HG03280 (cell line): ENCODE measurements at regions not wholly inside any gene's neighbourhood (a gene's known extent, or its start where the extent isn't known, plus 50 kb on each side); places are given as distances from the start of the nearest gene placed in this dataset.

Source experiments
- ATAC-seq: cut with Tn5 transposase; IDR thresholded peaks from one replicate; pipeline ENCODE4 v1.9.1; 2021; ENCODE audit warnings: mild to moderate bottlenecking, moderate library complexity; ENCODE audit not compliant: unreplicated experiment

- no peak for ATAC-seq
These were observed 52.6 kb upstream of the OLFM4 start for GRCh38 chr13:52975969-52976368.

- no peak for ATAC-seq
These were observed 53.5 kb upstream of the OLFM4 start for GRCh38 chr13:52975161-52975560.

- no peak for ATAC-seq
These were observed 53.9 kb upstream of the OLFM4 start for GRCh38 chr13:52974711-52975110.

GRCh38 chr13:52969373-52969772 is 59.2 kb upstream of the OLFM4 start:
- no peak for ATAC-seq

GRCh38 chr13:52968074-52968700 is 60.4 kb upstream of the OLFM4 start:
- ATAC-seq: peak; percentile 98

GRCh38 chr13:52961987-52962386 is 66.6 kb upstream of the OLFM4 start:
- ATAC-seq: no peak

DNA sequence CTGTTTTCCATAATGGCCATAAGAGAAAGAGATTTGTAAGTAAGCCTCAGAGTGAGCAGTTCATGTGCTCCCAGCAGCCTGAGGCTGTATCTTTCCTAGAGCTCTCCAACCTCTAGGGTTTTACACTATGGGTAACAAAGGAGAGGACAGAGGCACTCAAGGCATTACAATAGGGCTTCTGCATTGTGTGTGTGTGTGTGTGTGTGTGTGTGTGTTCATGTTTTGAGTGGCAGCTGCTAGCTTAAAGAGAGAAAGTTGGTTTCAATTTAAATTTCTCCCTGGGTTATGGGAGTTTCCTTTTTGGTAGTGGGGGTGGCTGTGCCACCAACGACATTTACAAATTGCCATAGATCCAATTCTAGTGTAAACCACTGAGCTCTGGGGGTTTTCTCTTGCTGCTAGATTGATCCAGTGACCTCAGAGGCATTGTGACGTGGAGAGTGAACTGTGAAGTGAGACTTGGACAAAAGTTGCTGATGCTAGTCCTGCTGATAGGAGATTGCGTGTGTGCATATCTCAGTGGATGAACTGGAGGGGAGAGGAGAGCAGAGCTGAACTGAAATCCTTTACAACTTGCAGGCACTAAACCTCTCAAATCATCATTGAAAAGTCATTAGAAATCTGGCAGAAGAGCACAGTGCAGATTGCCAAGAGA is 67.2 kb upstream of the OLFM4 start:
- no peak for ATAC-seq

GRCh38 chr13:52955472-52955874 is 73.1 kb upstream of the OLFM4 start:
- ATAC-seq: no peak

DNA sequence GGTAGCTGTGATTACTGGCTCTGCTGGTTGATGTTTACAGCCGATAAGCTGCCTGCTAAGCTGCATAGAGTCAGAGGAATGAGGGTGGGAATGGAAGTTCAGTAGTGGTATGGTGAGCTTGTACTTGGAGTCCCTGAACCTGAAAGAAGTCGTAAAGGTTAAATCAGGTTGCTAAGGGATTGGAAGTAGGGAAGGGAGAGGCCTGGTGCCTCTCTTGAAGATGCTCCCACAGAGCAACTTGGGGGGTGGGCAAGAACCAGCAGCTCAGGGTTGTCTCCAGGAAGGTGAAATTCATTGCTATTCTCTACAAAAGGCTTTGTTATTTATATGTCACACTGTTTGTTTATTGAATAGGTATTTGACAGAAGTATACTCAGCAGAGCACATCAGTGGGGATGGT is 73.8 kb upstream of the OLFM4 start:
- no peak for ATAC-seq

DNA sequence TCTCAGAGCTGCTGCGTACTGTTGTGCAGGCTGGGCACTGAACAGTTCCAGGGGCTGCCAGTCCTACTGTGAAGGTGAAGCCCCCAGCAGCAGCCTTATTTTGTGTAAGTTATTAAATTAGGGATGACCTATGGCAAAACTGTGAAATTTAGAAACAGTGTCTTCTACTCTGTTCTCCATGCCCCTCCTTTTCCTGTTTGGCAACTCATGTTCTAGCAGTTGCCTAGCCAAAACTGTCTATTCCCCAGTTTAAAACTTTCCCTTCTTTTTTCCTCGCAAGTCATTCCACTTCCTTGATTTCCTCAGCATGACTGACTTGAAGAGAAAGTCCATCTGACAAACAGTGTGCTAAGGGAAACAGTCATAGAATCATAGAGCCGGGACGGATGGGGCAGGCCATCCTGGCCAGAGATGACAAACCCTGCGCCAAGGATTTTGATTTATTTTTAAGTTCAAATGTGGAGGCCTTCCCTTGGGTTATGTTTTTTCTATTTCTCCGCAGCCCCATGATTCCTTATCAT is 78.1 kb upstream of the OLFM4 start:
- ATAC-seq: no peak

DNA sequence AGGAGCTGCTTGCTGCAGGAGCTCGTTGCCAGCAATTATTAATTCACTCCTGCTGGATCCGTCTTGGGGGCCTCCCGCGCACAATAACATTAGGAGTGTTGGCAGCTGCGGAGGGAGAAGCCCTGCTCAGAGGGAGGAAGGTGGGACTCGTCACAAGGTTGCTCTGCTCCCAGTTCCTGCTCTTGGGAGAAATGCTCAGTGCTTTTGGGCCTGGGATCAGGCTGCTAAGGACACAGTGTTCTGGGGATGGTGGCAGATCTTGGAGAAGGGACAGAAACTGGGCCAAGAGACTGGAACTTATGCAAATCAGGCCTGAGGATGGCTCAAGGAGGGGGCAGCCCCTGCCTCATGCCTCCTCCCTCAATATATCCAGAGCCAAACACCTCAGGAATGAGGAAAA is 78.9 kb upstream of the OLFM4 start:
- ATAC-seq: no peak

DNA sequence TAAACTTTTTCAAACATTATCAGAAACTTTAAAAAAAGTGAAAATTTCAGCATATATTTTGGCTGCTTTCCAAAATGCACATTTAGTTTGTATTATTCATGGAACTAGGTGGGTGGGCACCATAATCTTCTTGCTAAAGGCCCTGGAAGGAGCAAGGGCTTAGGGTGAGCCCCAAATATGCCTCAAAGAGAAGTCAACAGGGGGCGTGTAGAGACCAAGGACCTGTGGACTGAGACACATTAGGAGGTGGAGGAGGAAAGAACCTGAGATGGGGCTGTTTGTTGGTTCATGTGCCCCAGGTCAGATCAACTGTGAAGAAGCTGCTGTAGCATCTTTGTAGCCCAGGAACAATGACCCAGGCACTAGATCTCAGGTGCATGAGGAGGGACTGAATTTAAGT is 79.6 kb upstream of the OLFM4 start:
- ATAC-seq: no peak

DNA sequence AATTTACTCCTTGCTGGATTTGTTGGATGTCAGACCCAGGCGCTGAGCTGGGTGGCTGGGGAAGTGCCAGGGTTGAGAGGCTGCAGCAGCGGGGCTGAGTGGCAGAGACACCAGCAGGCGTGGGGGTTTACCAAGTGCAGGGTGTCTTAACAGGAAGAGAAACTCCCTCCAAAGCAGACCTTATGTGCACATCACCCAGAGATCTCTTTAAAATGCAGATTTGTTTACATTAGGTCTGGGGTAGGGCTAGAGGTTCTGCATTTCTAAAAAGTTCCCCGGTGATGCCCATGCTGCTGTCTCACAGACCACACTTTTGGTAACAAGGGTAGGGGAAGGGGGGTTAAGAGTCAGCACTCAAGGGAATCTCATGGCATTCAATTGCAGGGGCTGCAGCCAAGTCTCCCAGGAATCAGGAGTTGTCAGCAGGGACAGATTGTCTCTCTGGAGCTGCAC is 80.7 kb upstream of the OLFM4 start:
- no peak for ATAC-seq

DNA sequence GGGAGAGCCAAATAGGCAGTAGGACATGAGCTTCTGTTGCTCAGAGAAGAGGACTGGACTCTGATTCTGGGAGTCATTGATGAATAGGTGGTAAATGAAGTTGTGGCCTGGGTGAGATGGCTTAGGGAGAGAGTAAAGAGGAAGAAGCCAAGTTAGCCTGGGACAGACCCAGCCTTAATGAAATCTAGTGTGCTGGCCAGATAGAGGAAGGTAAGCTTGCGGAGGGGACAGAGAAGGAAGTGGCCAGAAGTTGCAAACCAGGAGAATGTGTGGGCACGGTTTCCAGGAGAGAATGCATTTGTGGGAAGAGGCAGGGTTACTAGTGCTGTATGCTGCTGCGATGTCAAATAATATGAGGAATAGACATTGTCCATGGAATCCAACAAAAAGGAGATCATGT is 83.3 kb upstream of the OLFM4 start:
- no peak for ATAC-seq

DNA sequence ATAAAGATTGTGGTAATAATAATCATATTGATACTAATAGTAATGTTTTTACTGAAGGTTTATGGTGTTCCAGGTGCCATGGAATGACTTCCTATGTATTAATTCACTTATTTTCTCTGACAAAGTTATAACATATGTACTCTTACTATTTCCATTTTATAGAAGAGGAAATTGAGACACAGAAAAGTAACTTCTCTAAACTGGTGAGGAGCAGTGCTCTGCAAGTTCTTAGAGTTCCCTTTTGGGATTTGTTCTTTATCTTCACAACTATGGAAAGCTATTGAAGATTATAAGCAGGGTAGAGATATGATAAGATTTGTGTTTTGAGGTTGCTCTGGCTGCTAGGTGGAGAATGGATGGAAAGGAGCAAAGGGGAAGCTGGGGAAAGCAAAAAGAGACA is 83.9 kb upstream of the OLFM4 start:
- ATAC-seq: no peak

DNA sequence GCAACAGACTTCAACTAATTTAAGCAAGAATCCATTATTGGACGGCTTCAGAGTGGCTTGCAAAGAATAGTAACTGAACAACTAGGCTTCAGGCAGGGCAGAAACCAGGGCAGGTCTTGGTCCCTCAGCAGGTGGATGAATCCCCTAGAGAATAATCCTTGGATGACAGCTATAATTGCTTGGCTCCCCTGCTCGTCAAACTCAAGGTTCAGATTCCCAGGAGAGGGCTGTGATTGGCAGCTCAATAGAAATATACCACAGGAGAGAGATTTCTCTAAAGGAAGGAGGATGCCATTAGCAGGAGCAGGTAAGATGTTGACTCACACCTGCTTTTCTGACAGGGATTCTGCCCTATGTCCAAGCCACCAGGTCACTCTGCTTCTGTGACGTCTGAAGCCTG is 89.6 kb upstream of the PCDH8 start:
- ATAC-seq: no peak

DNA sequence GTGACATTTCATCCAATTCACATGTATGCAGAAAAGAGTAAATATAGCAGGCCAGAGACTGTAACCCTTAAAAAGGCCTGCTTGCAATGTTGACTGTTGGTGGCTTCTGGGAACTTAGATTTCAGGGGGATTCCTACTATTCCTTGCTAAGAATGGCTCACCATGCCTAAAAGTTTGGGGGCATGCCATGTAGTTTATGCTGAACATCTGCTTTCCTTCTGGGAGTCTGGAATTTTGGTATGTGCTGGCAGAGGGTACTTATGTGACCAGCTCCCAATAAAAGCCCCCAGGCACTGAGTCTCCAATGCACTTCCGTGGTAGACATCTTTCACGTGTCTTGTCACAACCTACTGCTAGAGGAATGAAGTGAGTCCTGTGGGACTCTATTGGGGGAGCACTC is 88.4 kb upstream of the PCDH8 start:
- ATAC-seq: no peak

- ATAC-seq: no peak
These were observed 85.8 kb upstream of the PCDH8 start for GRCh38 chr13:52934258-52934657.

DNA sequence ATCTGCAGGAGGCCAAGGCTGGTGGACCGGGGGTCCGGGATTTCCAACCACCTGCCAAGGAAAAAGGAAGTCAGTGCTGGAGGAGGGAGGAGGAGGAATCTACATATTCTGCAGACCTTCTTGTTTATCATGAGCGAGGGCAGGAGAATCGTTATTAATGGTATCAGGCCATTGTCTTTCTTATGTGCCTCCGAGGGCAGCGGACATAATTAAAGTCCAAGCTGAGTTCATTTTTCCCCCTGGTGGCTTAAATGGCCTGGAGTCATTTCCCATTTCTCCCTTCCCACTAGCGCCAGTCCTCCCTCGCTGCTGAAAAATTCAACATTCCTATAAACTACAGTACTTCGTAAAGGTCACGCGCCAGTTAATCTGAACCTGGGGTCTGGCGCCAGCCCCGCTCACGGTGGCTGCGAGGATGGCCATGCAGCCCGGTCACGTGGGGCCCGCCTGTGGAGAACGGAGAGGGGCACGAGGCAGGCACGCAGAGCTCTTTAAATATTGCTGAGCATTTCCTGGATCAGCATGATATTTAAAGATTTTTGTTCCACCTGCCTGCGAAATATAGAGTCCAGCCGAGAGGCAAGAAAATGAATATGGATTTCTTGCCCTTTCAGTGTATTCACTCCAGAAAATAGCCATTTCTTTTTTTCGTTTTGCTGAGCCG is 85.2 kb upstream of the PCDH8 start:
- no peak for ATAC-seq

DNA sequence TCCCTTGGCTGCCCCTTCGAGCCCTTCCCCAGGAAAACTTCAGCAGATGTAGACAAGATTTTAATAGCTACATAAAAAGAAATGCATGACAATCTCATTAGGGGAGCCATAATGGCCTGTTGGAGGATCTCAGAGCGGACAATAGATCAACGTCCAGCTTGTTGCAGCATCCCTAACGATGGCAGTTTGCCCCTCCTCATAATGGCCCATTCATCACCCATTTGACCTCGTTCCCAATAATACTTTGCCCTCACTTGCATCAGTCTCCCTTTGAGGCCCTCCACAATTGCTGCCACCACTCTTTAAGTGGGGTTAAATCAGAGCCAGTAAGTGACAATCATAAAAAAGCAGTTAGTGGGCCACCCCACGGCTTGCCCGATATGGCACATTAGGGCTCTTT is 84.7 kb upstream of the PCDH8 start:
- ATAC-seq: no peak

GRCh38 chr13:52932649-52933048 is 84.2 kb upstream of the PCDH8 start:
- ATAC-seq: no peak
